GM19238 (cell line): ENCODE measurements at regions not wholly inside any gene's neighbourhood (a gene's known extent, or its start where the extent isn't known, plus 50 kb on each side); places are given as distances from the start of the nearest gene placed in this dataset.
"Not testable (repeated sequence)": the region's sequence is repeated elsewhere in the genome, so short reads cannot be mapped to it uniquely, and the experiment has no call there.

Experiments
- DNase-seq: peaks from one replicate; pipeline ENCODE4 v3.0.0; 2011; ENCODE audit warnings: low spot score; ENCODE audit not compliant: insufficient read length

- DNase-seq = no peak
These were observed 70.8 kb upstream of the ATXN1 start for GRCh38 chr6:16832043-16832567.

GRCh38 chr6:16831136-16831535 lies 69.9 kb upstream of the ATXN1 start:
- DNase-seq = no peak

GRCh38 chr6:16828058-16828457 lies 66.8 kb upstream of the ATXN1 start:
- DNase-seq = no peak

GRCh38 chr6:16827627-16828026 lies 66.4 kb upstream of the ATXN1 start:
- no peak for DNase-seq

GRCh38 chr6:16825784-16826183 lies 64.5 kb upstream of the ATXN1 start:
- DNase-seq = no peak

- no peak for DNase-seq
These were observed 63.8 kb upstream of the ATXN1 start for GRCh38 chr6:16824845-16825685.

GRCh38 chr6:16823718-16824352 lies 62.6 kb upstream of the ATXN1 start:
- DNase-seq = no peak

- no peak for DNase-seq
These were observed 61.9 kb upstream of the ATXN1 start for GRCh38 chr6:16822975-16823717.

GRCh38 chr6:16822529-16822928 lies 61.3 kb upstream of the ATXN1 start:
- DNase-seq = no peak

GRCh38 chr6:16821834-16822264 lies 60.6 kb upstream of the ATXN1 start:
- DNase-seq = no peak

GRCh38 chr6:16820262-16820661 lies 59.0 kb upstream of the ATXN1 start:
- not testable (repeated sequence) for DNase-seq

- no peak for DNase-seq
These were observed 58.5 kb upstream of the ATXN1 start for GRCh38 chr6:16819752-16820151.

GRCh38 chr6:16818992-16819626 lies 57.8 kb upstream of the ATXN1 start:
- DNase-seq = no peak

- DNase-seq = no peak
These were observed 56.3 kb upstream of the ATXN1 start for GRCh38 chr6:16817594-16817993.

- no peak for DNase-seq
These were observed 55.6 kb upstream of the ATXN1 start for GRCh38 chr6:16816891-16817290.

GRCh38 chr6:16812993-16813392 lies 51.7 kb upstream of the ATXN1 start:
- no peak for DNase-seq

- no peak for DNase-seq
These were observed 50.2 kb upstream of the ATXN1 start for GRCh38 chr6:16811277-16811979.
